ENCODE measurements at regions not wholly inside any gene's neighbourhood (a gene's known extent, or its start where the extent isn't known, plus 50 kb on each side); places are given as distances from the start of the nearest gene placed in this dataset.

DNA sequence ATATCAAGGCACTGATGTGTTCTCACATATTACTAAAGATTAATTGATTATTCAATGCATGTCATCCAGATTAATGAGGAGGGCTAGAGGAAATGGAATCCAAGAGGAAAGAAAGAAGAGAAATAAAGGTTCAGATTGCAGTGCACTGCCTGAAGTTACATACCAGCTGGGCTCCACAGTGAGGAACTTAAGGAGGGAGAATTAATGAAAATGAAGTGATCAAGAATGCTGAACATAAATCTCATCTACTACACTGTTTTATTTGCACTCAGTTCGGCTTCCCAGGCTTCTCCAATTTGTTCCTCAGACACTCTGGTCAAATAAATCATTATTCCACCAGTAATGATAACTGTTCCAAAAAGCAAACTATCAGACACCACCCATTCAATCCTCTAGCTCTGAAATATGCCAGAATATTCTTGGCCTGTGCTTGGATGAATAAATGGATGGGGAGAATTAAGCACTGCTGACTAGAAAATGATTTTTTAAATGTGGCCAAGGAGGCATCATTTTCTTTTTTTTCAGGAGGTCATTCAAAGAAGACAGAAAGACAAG, 88.6 kb upstream of the FBN2 start:
- no peaks in the 10 kb centered on the region for H3F3A ChIP-seq (replicated peaks; ENCODE audit: low read depth)
- H3K4me3 ChIP-seq: no peak overlapping the region
- no peak overlapping the region for H3K4me2 ChIP-seq
- no peaks in the 10 kb centered on the region for H3K79me2 ChIP-seq (replicated peaks; ENCODE audit: insufficient read depth)
- no peaks in the 10 kb centered on the region for H3K9me3 Mint-ChIP-seq
- no peaks in the 10 kb centered on the region for H3K27me3 ChIP-seq (ENCODE audit: insufficient read depth)
- no peak for TF ChIP-seq ETS1 (IDR thresholded peaks at IDR 0.05)
- no peak for TF ChIP-seq NANOG (IDR thresholded peaks at IDR 0.05; ENCODE audit: borderline replicate concordance)
- TF ChIP-seq, protein P1, sequence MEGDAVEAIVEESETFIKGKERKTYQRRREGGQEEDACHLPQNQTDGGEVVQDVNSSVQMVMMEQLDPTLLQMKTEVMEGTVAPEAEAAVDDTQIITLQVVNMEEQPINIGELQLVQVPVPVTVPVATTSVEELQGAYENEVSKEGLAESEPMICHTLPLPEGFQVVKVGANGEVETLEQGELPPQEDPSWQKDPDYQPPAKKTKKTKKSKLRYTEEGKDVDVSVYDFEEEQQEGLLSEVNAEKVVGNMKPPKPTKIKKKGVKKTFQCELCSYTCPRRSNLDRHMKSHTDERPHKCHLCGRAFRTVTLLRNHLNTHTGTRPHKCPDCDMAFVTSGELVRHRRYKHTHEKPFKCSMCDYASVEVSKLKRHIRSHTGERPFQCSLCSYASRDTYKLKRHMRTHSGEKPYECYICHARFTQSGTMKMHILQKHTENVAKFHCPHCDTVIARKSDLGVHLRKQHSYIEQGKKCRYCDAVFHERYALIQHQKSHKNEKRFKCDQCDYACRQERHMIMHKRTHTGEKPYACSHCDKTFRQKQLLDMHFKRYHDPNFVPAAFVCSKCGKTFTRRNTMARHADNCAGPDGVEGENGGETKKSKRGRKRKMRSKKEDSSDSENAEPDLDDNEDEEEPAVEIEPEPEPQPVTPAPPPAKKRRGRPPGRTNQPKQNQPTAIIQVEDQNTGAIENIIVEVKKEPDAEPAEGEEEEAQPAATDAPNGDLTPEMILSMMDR (conservative IDR thresholded peaks at IDR 0.05; ENCODE audit: low read depth in 2 of 2): no peak
- TF ChIP-seq, protein P2, sequence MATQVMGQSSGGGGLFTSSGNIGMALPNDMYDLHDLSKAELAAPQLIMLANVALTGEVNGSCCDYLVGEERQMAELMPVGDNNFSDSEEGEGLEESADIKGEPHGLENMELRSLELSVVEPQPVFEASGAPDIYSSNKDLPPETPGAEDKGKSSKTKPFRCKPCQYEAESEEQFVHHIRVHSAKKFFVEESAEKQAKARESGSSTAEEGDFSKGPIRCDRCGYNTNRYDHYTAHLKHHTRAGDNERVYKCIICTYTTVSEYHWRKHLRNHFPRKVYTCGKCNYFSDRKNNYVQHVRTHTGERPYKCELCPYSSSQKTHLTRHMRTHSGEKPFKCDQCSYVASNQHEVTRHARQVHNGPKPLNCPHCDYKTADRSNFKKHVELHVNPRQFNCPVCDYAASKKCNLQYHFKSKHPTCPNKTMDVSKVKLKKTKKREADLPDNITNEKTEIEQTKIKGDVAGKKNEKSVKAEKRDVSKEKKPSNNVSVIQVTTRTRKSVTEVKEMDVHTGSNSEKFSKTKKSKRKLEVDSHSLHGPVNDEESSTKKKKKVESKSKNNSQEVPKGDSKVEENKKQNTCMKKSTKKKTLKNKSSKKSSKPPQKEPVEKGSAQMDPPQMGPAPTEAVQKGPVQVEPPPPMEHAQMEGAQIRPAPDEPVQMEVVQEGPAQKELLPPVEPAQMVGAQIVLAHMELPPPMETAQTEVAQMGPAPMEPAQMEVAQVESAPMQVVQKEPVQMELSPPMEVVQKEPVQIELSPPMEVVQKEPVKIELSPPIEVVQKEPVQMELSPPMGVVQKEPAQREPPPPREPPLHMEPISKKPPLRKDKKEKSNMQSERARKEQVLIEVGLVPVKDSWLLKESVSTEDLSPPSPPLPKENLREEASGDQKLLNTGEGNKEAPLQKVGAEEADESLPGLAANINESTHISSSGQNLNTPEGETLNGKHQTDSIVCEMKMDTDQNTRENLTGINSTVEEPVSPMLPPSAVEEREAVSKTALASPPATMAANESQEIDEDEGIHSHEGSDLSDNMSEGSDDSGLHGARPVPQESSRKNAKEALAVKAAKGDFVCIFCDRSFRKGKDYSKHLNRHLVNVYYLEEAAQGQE (IDR thresholded peaks at IDR 0.05; ENCODE audit: unreplicated experiment): no peak
- no peaks in the 10 kb centered on the region for H4K20me1 ChIP-seq (replicated peaks; ENCODE audit: insufficient read depth)
- DNase-seq (ENCODE audit: low spot score): no peak
- no peak overlapping the region for H3K27ac Mint-ChIP-seq
- no peaks in the 10 kb centered on the region for H3K36me3 ChIP-seq (ENCODE audit: insufficient read depth)
- no peaks in the 10 kb centered on the region for H3K4me1 ChIP-seq (ENCODE audit: insufficient read depth)
- H3K27me3 Mint-ChIP-seq (ENCODE audit: insufficient read depth, low read depth, poor library complexity): no peaks in the 10 kb centered on the region
- H3K9me2 ChIP-seq (ENCODE audit: insufficient read depth): 0 out of 2 replicates have a peak, but pooled peaks cover 3% of the 10 kb centered on the region
- no peaks in the 10 kb centered on the region for H3K36me3 Mint-ChIP-seq (ENCODE audit: low read depth)
- H3K4me1 Mint-ChIP-seq: no peaks in the 10 kb centered on the region
- no peak overlapping the region for H3K27ac ChIP-seq (ENCODE audit: low read depth)
- no peak for ATAC-seq
- H3K4me3 Mint-ChIP-seq: no peak overlapping the region
- no peak overlapping the region for H2AFZ ChIP-seq

- Histone ChIP-seq H4K20me1 (replicated peaks; ENCODE audit: insufficient read depth) (no peaks in the 10 kb centered on the region), H3K9me2 (ENCODE audit: insufficient read depth) (peaks cover 6% of the 10 kb centered on the region; the same call in 1 of the 2 replicates), H3F3A (replicated peaks; ENCODE audit: low read depth) (no peaks in the 10 kb centered on the region), H3K4me3 (no peak overlapping the region), H3K27me3 (ENCODE audit: insufficient read depth) (no peaks in the 10 kb centered on the region), H3K27ac (ENCODE audit: low read depth) (no peak overlapping the region), H3K4me1 (ENCODE audit: insufficient read depth) (no peaks in the 10 kb centered on the region), H3K79me2 (replicated peaks; ENCODE audit: insufficient read depth) (no peaks in the 10 kb centered on the region), H3K4me2 (no peak overlapping the region), H2AFZ (no peak overlapping the region), H3K36me3 (ENCODE audit: insufficient read depth) (no peaks in the 10 kb centered on the region)
- ATAC-seq (no peak), DNase-seq (ENCODE audit: low spot score) (no peak)
- H3K36me3 Mint-ChIP-seq (ENCODE audit: low read depth): no peaks in the 10 kb centered on the region
- no peaks in the 10 kb centered on the region for H3K9me3 Mint-ChIP-seq
- no peak for TF ChIP-seq CREB1 (CRISPR knock-in tag; IDR thresholded peaks at IDR 0.05; ENCODE audit: low read depth)
- H3K27ac Mint-ChIP-seq: no peak overlapping the region
- no peaks in the 10 kb centered on the region for H3K27me3 Mint-ChIP-seq (ENCODE audit: insufficient read depth, low read depth, poor library complexity)
- H3K4me1 Mint-ChIP-seq: no peaks in the 10 kb centered on the region
- H3K4me3 Mint-ChIP-seq: no peak overlapping the region
Measured at GRCh38 chr5:128627939-128628338, 89.9 kb upstream of the FBN2 start.

Measured in GM23338 (cell line).